ENCODE measurements at regions not wholly inside any gene's neighbourhood (a gene's known extent, or its start where the extent isn't known, plus 50 kb on each side); places are given as distances from the start of the nearest gene placed in this dataset.

DNA sequence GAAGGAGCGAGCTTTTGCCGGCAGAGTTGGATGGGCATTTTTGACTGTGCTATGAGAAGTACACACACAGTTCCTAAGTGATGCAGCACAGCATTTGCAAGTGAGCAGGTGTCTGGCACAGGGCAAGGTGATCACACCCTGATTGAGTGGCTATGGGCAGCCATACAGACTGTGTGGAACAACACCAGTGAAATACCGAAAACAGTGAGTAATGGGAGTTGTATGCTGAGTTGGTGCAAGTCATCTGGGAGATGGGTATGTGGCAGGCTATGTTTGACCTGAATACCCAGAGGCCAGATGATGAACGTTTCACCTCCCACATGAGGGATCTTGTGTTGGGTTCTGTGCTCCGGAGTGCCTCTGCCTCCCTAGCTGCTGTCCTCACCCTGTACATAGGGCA, 53.5 kb upstream of the TIPARP start:
- DNase-seq (ENCODE audit: low read depth) = no peak

- DNase-seq (ENCODE audit: low read depth) = no peak
Measured at GRCh38 chr3:156620260-156620659, 54.1 kb upstream of the TIPARP start.

GRCh38 chr3:156619376-156619775, 55.0 kb upstream of the TIPARP start:
- DNase-seq (ENCODE audit: low read depth) = no peak

DNA sequence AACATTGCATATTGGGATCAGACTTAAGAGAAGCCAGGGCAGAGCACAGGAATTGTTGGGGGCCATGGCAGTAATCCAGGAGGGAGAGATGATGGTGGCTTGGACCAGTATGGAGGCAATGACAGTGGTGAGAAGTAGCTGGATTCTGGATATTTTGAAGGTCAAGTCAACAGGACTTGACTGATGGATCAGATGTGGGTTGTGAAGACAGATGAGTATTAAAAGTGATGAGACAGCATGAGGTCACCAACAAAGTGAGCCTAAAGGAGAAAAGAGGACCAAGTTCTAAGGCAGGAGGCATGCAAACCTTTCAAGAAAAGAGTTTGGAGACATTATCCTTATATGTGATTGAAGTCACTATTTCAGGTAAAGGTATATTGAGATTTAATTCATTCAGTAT, 56.6 kb upstream of the TIPARP start:
- DNase-seq (ENCODE audit: low read depth) = no peak

DNA sequence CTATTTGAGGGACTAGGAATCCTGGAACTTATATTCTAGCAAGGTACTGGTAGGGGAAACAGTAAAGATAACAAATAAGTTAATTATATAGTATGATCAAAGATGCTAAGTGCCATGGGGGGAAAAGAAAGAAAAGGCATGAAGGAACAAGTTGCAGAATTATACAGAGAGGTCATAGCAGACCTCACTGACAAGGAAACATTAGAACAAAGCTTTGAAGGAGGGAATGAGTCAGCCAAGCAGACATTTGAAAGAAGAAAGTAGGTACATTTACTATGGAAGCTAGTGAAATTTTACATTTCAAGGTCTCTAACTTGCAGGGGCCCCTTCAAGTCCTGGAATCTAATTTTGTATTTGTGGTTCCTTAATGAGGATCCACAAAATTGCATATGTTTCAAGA, 57.2 kb upstream of the TIPARP start:
- DNase-seq (ENCODE audit: low read depth) = no peak

DNA sequence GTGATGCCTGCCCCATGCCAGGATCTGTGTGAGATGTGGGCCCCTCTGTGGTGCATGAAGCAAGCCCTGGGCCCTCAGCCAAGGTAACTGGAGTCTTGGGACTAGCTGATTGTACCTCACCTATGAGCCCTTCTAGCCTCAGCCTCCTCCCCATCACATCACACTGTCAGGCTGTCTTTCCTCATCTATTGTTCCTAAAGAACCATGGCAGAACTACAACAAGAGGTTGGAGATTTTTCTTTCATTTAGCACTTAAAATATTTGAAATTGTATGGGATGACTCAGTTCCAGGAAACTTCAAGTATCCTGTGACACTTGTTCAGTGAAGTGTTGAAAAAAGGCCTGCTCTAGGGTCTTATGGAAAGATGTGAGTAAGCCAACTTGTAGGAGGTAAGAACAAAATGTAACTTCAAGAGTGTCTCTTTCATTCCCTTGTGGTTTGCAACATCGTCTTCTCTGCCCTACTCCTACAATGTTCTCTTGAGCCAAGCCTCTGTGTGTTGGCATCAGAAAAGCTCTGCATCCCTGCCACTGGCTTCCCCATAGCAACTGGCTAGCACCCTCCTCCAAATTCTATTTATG, 58.7 kb upstream of the TIPARP start:
- peak; percentile 64 for DNase-seq (ENCODE audit: low read depth)

DNA sequence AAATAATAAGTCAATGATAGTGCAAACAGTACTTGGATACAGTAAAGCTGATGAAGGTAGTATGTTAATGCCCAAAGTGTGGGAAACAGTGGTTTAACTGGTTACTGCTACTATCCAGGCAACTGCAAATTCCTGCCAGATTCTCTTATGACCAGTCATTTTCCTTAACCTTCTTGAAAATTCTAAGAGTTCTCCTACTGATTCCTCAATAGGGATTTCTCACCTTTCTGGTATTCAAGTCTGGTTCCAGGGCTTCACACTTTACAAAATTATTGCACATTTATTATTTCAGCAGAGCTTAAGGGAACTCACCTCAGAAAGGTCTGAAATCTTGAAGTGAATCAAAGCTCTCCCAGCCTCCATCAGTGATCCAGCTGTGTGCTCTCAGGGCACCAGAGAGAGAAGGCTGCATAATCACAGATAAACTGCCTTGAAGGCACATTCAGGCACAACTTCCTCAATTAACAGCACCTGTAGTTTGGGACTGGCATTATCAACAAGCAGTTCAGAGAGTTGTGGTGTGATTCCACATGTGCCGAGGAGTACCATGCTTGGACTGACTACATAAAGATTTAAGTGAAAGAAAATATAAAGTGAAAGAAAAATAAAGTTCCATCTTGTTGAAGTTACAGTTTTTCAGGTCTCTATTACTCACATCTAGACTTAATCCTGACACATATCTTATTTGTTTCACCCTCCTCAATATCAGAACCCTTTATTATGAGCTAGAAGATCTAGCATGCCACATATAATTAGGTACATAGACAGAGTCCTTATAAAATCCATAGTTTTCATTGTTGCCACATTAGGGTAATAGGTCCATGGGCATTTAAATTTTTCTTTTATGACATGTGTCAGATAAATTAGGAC, 59.5 kb upstream of the TIPARP start:
- peak; percentile 35 for DNase-seq (ENCODE audit: low read depth)

- DNase-seq (ENCODE audit: low read depth) = no peak
Measured at GRCh38 chr3:156612903-156613302, 58.0 kb upstream of the SSR3 start.

DNA sequence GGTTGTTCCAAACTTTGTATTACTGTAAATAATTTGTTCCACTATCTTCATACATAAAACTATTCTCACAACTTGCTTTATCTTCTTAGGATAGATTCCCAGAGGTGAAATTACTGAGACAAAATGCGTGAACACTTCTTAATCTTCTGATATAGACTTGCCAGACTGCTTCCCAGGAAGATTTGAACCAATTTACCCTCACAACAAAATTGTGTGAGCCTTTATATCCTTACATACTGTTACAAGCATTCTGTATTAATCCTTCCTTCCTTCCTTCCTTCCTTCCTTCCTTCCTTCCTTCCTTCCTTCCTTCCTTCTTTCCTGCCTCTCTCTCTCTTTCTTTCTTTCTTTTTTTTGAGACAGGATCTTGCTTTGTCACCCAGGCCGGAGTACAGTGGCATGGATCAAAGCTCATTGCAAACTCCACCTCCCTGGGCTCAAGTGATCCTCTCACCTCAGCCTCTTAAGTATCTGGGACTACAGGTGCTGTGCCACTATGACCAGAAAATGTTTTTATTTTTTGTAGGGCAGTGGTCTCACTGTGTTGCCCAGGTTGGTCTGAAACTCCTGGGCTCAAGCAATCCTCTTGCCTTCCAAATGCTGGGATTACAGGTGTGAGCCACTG, 57.1 kb upstream of the SSR3 start:
- DNase-seq (ENCODE audit: low read depth) = no peak

DNA sequence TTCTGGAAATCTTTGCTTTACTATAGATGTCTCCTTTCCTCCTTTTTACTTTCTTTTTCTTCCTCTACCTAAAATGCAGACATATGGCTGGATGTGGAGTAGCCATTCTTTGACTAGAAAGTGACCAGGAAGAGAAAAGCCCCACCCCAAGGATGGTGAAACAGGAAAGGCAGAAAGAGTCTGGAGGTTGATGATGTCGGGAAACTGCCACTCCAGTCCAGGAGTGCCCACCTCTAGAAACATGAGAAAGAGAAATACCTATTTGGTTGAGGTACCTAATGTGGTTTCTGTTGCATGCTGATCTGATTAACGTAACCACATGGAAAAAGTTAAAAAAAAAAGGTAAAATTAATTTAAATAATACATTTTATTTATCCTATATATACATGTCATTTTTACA, 55.2 kb upstream of the SSR3 start:
- no peak for DNase-seq (ENCODE audit: low read depth)

DNA sequence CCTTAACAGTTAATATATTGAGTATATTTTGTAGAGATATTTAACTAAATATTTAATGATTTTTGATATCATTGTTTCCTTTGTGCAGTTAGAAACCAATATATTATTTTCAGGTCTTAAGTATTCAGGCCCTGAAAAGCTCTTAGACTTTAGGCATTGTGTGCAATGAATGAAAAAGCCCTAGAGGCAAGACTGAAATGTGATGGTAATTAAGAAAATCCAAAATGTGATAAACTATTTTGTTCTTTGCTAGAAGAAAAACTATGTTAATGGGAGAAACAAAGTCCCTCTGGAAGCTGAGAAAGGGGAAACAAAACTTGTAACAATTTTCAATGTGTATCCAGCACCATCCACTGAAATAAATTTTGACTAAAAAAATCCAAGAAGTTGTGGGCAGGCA, 54.6 kb upstream of the SSR3 start:
- no peak for DNase-seq (ENCODE audit: low read depth)

- no peak for DNase-seq (ENCODE audit: low read depth)
Measured at GRCh38 chr3:156608601-156609514, 53.9 kb upstream of the SSR3 start.

DNA sequence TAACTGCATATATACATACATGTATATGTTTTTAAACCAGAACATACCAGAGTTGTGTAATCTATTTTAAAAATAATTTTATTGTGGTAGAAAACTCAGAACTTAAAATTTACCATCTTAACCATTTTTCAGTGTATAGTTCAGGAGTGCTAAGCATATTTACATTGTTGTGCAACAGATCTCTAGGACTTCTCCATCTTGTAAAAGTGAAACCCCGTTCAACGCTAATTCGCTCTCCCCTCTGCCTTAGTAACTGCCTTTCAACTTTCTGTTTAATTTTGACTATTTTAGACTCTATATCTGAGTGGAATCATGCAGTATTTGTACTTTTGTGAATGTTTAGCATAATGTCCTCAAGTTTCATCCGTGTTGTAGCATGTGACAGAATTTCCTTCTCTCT, 51.8 kb upstream of the SSR3 start:
- no peak for DNase-seq (ENCODE audit: low read depth)

- peak; percentile 66 for DNase-seq (ENCODE audit: low read depth)
Measured at GRCh38 chr3:156605686-156606605, 51.0 kb upstream of the SSR3 start.

DNA sequence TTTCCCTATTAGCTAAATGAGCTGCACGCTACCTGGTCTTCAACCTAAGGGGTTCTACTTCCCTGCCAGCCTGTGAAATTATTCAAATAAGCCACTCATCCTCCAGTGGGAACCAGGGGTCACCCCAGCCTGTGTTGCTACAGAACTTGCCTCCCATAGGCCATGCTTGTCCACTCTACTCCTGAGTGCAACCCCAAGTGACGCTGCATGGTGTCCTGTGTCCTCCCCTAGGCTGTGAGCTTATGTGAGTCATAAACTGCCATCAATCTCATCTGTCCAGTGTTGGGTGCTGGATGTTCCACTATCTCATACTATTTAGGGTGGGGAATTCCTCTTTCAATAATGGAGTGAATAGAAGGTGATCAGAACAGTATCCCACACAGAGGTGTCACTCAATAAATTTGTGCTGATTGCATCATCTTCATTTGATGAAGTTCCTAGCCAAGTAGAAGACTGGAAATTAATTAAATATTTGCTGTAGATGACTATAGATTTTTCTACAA, 49.8 kb upstream of the SSR3 start:
- no peak for DNase-seq (ENCODE audit: low read depth)
